HG02610 (cell line): ENCODE measurements at regions not wholly inside any gene's neighbourhood (a gene's known extent, or its start where the extent isn't known, plus 50 kb on each side); places are given as distances from the start of the nearest gene placed in this dataset.
A peak's percentile ranks its signal among the peaks of the same experiment; 100 is the strongest.
"Not testable (repeated sequence)": the region's sequence is repeated elsewhere in the genome, so short reads cannot be mapped to it uniquely, and the experiment has no call there.

Experiments used
- ATAC-seq: cut with Tn5 transposase; IDR thresholded peaks from one replicate; pipeline ENCODE4 v1.9.1; 2021; ENCODE audit warnings: mild to moderate bottlenecking, moderate library complexity; ENCODE audit not compliant: unreplicated experiment

DNA sequence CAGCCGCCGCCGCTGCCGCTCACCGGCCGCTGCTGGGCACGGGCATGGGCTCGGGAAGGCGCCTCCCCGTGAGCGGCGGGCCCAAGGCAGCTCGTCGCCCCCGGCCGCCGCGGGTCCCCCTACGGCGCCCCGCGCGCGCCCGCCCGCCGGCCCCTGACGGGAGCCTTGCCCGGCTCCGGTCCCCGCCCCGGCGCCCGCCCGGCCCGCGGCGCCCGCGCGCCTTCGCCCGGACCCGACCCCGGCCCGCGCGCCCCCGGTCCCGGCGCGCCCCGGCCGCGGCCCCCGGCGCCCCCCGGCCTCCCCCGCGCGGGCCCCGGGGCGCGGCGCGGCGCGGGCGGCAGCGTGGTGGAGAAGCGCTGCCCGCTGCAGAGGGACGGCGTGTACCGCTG is 177.7 kb downstream of the OR4M2 start:
- ATAC-seq: no peak

DNA sequence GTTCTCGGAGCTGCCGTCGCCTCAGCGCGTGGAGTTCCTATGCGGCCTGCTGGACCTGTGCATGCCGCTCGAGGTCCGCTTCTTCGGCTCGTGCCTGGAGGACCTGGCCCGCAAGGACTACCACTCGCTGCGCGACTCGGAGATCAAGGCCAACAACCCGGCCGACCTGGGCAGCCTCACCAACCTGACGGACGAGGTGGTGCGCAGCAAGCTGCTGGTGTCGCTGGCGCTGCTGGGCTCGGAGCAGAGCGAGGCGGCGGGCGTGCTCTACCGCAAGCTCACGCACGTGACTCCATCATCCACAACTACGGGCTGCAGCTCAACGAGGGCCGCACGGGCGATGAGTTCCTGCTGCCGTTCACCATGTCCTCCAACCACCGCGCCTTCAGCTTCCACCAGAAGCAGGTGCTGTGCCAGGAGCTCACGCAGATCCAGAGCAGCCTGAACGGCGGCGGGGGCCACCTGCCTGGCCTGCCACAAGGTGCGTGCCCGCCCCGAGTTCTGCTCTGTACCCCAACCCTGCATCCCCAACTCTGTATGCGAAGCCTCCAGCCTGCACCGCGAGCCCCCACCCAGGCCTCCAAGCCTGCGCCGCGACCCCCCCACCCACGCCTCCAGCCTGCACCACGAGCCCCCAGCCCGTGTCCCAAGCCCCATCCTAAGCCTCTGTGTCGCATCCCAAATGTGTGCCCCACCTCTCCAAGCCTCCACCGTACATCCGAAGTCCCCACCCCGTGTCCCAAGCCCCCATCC is 178.2 kb downstream of the OR4M2 start:
- ATAC-seq: no peak

DNA sequence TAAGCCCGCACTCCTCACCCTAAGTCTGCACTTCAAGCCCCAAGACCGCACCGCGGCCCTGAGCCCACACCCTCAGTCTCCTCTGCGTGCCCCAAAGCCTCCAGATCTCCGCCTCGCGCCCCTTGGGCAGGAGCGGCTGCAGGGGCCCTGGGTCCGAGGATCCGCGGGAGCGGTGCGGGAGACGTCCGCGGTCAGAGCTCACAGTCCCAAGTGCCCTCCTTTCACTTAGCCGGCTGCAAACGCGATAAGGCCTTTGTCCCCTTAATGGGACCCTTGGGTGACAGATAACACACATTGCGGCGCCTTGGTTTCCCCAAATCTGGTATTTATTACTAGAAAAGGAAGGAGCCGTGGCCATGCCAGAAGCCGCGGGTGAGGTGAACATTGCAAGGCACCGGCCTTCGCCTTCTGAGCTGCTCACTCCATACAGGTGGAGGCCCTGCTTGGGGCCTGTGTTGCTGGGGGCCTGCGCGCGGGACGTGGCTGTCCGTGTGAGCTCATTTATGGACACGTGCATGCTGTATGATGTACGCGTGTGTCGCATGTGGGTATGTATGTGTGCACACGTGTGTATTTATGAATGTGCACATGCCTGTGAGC is 178.9 kb downstream of the OR4M2 start:
- not testable (repeated sequence) for ATAC-seq

DNA sequence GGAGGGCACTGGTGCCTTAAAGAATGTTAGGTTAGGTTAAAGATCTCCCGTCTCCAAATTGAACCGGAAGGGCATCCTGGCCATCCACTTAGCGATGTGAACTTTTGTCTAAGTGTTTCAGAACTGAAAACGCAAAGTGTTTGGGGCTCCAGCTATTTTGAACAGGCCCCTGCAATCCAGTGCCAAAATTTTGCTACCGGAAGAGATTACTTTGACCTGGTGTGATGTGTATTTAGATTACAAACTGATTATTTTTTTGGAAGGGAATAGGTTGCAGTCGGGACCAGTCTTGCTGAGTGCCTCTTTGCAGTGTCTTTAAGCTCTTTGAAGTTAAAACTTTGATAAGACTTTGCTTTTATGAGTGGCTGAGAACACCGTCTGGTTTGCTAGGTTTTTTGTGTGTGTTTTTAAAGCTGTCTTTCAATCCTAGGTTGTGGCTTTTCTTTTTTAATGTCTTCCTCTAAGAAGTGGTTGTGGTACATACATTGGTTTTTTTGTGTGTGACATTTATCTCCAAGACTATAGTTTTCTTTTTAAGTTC is 179.6 kb downstream of the OR4M2 start:
- ATAC-seq: no peak

DNA sequence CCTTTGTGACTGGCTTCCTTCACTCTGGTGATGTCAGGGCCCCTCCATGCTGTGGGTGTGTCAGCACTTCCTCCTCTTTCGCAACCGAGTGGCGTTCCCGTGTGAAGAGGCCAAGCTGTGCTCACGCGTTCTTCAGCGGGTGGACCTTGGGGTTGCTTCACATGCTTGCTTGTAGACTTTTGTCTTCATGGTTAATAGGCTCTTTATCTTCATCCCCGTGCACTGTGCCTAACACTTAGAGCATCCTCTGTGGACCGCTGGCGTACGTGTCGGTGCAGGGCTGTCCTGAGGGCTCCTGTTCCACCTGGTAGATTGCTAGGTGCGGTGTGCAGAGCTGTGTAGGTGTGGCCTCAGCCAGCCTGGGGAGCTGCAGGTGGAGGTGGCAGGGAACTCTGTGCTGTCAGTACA is 182.3 kb downstream of the OR4M2 start:
- no peak for ATAC-seq

DNA sequence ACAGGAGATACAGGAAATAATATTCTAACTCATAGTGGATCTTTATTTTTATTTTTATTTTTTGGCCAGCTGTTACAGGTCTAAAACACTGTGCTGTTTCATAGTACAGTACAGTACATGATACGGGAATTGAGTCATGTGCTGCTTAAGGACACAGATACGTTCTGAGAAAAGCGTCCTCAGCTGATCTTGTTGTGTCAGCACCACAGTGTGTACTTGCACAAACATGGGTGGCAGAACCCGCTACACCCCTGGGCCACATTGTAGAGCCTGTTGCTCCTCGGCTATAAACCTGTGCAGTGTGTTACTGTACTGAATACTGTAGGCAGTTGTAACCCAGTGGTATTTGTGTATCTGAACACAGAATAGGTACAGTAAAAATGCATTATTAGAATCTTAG is 183.4 kb downstream of the OR4M2 start:
- no peak for ATAC-seq

DNA sequence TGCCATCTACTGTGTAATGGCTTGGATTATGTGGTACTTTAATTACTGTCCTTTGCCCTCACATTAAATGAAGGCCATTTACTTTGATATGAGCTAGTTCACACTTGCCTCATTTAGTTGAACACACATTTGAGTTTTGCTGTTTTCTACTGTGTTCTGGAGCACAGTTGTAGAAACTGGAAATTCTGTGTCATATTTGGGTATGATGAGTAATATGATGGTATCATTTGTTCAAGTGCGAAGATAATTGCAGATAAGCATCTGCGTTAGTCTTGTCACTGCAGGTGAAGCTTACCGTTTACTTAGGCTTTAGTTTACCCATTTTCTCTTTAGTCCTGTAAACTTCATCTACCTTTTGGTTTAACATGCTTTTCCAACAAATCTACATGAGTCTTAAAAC is 183.9 kb downstream of the OR4M2 start:
- ATAC-seq: not testable (repeated sequence)

DNA sequence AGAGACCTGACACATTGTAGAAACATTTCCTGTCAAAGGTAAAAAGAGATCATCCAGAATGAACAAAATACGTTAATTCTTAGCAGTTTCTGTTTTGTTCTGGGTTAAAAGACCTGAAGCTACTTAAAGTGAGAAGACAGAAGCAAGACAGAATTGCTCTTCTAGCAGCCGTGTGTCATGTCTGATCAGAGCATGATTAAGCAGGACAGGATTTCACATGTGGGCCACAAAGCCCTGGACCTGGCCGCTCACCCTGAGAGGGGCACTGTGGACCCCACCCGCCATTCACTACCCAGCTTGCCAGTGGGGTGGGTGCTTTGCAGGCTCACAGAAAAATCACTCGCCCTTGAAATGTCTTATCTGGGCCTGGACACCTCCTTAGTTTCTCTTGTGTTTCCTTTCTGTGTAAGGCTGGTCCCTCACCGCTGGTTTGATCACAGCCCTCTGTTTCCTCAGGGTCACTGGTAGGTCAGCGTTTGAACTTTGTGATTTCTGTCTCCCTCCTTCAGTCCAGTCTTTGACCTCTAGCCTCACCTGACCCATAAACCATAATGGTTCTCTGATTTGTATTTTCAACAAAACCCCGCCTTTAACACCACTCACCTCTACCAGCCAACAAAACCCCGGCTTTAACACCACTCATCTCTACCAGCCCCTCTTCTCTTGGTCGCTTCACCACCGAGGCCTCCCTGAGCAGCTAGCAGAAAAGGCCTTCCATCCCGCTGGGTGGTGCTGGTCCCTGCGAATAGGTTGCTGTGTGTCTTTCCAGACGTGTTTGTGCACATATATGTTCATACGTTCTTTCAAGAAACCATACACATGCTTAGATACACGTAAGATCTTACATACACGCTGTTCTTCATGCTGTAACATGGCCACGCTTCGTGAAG is 185.0 kb downstream of the OR4M2 start:
- no peak for ATAC-seq

DNA sequence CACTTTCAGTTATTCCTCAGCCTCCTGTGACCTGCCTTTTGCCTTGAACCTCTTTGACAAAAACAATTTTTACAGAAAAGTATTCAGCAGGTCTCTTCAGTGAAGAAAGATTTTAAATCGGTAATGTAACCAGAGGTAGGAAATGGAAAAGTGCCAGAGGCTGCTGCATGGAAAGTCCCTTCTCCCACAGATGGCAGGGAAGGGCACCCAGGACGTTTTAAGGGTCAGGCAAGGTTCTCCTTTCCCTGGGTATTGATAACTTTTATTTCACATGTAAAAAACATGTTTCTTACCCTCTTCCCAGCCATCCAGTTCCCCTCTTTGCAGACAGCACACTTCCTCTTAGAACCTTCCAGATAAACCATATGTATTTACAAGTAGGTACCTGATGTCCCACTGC is 185.6 kb downstream of the OR4M2 start:
- ATAC-seq: no peak

DNA sequence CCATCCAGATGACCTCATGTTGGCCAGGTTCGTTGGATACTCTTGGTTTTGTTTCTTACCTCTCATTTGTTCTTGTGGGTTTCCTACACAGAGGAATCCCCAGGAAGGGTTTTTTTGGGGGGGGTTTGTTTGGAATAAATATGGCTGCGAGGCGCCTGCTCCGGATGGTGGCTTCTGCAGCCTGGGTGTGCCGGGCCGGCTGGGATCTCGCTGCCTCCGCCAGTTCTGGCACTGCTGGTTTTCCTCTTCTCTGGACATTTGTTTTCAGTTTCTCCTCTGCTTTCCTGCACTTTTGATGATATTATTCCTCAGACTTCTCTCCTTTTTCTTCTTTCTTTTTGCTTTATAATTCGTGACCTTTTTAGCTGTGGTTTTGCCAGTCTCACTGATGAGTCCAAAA is 187.4 kb downstream of the OR4M2 start:
- ATAC-seq: no peak

DNA sequence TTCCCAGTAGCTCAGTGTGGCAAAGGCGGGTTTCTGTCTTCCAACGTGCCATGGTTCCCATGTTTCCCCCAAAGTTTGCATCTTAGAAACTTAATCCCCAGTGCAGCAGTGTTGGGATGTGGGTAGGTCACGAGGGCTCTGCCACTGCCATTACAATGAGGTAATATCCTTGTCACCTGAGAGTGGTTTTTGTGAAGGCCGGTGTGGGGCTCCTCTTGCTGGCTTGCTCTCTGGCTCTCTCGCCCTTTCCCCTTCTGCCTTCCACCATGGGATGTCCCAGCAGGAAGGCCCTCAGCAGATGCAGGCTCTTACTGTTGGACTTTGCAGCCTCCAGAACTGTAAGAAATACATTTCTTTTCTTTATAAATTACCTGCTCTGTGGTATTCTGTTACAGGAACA is 187.9 kb downstream of the OR4M2 start:
- not testable (repeated sequence) for ATAC-seq

DNA sequence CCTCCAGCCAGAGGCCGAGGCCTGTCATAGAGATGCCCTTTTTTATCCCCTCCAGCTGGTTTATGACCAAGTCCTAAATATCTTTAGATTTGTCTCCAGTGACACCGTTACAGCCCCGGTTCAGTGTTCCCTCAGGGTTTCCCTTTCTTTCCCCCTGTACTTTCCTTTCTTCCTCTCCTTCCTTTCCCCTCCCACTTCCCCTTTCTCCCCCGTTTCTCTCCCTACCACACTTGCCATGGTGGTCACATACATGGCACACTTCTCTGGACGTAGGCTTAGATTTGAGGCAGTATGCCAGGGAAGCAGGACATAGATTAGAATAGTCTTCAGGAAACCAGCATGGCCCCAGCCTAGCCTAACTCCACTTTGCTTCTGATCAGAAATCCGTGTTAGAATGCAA is 188.3 kb downstream of the OR4M2 start:
- not testable (repeated sequence) for ATAC-seq

DNA sequence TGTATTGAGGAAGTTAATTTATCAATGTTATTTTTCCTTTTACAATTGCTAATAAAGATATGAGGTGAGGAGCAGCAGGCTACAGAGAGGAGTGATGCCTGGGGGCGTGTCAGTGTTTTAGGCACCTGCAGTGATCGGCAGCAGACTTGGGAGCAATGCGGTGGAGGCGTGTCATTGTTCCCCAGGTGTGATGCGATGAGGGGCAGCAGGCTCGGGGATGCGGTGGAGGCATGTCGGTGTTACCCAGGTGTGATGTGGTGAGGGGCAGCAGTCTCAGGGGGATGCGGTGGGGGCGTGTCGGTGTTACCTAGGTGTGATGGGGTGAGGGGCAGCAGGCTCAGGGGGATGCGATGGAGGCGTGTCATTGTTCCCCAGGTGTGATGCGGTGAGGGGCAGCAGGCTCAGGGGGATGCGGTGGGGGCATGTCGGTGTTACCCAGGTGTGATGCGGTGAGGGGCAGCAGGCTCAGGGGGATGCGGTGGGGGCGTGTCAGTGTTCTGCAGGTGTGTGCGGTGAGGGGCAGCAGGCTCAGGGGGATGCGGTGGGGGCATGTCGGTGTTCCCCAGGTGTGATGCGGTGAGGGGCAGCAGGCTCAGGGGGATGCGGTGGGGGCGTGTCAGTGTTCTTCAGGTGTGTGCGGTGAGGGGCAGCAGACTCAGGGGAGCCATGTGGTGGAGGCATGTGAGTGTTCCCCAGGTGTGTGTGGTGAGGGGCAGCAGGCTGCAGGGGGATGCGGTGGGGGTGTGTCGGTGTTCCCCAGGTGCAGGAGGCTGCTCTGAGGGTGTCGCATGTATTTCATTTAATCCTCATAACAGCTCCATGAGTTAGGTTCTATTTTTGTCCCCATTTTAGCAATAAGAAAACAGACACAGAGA is 186.2 kb upstream of the GOLGA6L22 start:
- not testable (repeated sequence) for ATAC-seq

DNA sequence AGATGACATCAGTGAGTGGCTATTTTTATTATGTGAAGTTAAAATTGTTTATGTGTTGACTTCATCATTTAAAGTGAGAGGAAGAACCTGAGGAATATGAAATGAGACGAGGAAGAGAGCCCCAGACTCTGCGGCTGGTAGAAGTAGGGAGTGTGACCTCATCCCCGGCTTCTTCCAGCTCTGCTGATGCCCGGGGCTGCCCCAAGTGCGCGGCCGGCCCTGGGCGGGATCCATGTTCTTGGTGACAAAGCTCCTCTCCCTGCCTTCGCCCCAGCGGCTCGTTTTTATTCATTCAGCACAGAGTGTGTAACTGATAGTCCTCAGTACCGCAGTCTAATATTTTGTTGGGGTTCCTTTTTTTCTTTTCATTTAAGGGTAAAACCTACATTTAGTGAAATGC is 185.5 kb upstream of the GOLGA6L22 start:
- not testable (repeated sequence) for ATAC-seq

DNA sequence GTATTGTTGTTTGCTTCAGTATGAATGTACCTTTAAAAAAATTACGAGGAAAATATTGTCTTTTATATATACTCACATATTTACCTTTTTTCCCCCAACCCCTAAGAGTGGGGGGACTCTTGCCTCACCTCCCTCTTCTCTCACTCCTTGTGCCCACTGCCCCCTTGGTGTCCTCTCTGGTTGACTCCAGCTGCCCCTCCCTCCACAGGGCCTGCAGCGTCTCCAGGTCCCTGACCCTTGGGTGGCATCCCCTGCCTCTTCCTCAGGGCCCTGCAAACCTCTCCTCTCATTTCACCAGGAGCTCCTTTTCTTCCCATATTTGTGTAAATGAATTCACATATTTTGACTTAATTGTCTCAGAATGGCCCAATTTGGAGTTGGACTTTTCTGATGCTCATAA is 184.3 kb upstream of the GOLGA6L22 start:
- not testable (repeated sequence) for ATAC-seq

DNA sequence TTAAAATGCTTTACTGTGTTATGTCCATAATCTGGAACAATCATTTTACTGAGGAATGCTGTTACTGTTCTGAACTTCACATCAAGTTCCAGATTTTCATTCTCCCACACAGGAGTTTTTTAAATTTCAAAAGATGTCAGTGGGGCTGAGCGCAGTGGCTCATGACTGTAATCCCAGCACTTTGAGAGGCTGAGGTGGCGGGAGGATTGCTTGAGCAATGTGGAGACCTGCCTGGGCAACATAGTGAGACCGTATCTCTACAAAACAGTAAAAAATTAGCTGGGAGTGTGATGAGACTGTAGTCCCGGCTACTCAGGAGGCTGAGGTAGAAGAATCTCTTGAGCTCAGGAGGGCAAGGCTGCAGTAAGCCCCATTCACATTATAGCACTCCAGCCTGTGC is 177.9 kb upstream of the GOLGA6L22 start:
- ATAC-seq: not testable (repeated sequence)

DNA sequence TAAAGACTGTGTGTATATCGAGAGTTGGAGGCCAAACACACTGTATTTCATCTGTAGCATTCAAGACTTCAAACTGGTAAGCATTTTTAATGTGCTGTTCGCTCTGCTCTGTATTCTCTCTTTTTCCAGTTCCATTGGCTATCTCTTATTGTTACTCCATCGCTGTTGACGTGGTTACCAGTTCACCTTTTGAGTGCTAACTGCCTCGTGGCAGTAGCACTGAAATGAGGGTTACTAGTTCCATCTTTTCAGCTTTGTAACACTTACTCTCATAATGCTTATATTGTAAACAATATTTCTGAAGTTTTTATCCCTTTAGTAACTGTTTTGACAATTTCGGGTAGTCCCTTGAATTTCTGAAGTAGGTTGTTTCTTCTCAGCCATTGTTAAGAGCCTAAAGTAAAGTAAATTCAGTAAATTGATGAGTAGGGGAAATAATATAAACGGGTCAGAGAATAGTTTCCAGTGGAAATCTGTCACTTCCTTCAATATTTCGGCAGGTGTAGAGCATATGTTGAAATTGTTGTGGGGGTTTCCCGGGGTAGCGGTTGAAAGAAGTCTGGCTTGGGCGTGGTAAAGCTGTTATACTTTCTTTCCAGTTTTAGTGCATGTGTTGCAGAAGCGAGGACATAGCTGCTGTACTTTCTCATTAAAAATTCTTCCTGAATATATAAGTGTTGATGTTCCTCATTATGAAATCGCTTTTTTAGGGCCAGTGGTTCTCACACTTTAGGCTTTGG is 175.7 kb upstream of the GOLGA6L22 start:
- ATAC-seq: peak; percentile 57

DNA sequence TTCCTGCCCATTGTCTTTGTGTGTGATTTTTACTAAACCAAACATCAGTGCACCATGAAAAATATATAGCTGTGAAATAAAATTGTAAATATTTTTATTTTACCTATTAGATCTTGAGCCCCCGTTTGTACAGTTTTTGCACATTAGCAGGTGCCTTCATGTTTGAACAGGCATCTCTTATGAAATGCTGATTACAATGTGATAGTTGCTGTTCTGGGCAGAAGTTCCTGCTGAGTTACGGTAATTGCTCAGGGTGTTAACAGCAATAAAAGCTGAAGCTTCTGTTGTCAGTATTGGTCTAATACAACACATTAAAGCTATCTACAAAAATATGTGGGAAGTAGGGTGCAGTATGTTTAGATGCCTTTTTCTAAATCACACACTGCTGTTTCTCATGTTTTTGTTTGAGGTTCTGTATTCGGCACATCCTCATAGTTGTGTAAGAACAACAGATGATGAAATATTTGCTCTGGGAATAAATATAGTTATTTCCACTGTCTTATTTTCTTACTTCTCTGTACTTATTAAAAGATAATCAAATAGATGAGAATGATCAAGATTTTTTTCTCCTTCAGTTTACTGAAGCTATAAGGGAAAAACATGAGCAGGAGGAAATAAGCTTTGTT is 173.8 kb upstream of the GOLGA6L22 start:
- not testable (repeated sequence) for ATAC-seq

DNA sequence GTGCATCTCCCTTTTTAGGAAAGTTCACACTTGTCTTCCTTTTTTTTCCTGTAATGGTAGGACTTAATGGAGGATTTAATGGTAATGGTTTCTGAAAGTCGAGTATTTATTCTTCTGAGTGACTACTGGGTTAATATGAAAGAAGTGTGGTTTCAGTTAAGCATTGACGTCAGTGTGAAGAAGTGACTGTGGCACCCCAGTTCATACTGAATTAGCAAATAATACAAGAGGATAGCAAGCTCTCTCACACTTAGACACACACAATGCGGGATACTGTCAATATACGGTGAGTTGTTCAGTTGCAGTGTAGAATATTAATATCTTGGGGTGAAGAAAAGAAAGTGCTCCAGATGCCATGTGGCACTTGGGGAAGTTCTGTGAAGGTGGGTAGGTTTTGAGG is 167.6 kb upstream of the GOLGA6L22 start:
- not testable (repeated sequence) for ATAC-seq
